HL-60 (cell line): ENCODE measurements at regions not wholly inside any gene's neighbourhood (a gene's known extent, or its start where the extent isn't known, plus 50 kb on each side); places are given as distances from the start of the nearest gene placed in this dataset.

Experiments
- DNase-seq, 2 experiments: peaks; one replicate each; pipeline ENCODE4 v3.0.0-alpha.2; 2010 to 2020; ENCODE audit warnings: low read depth in 1 of 2, low spot score in 1 of 2
- H3K27ac ChIP-seq: fragments of 250-450 bp; sonication (Bioruptor Pico); replicated peaks from 2 replicates; pipeline ENCODE4 v1.5.1; 2020; ENCODE audit warnings: mild to moderate bottlenecking, moderate library complexity
- H3K27me3 ChIP-seq: fragments of 250-450 bp; sonication (Bioruptor Pico); 2 replicates; pipeline ENCODE4 v1.5.1; 2021; ENCODE audit warnings: mild to moderate bottlenecking, moderate library complexity; ENCODE audit not compliant: insufficient read depth, poor library complexity, severe bottlenecking
- H3K4me3 ChIP-seq: replicated peaks from 2 replicates; pipeline ENCODE4 v1.5.1; 2011; ENCODE audit warnings: mild to moderate bottlenecking, control low read depth, low read length; ENCODE audit not compliant: insufficient read depth
- GABPA ChIP-seq: IDR thresholded peaks from 2 replicates; pipeline ENCODE4 v1.6.1; 2012; ENCODE audit warnings: low read depth
- POLR2AphosphoS5 ChIP-seq: IDR thresholded peaks from 2 replicates; pipeline ENCODE4 v1.6.1; 2012; ENCODE audit warnings: low read depth
- SPI1 ChIP-seq: IDR thresholded peaks from 2 replicates; pipeline ENCODE4 v1.6.1; 2012; ENCODE audit warnings: low read depth, mild to moderate bottlenecking, borderline replicate concordance
- TF ChIP-seq, protein P1 (sequence below): IDR thresholded peaks from 2 replicates; pipeline ENCODE4 v1.6.1; 2012; ENCODE audit warnings: low read depth; ENCODE audit not compliant: insufficient replicate concordance
- TF ChIP-seq, protein P2 (sequence below): IDR thresholded peaks from one replicate; pipeline ENCODE4 v1.5.1; 2011; ENCODE audit warnings: low read length, control low read depth, inconsistent platforms; ENCODE audit not compliant: insufficient read depth

- H3K27me3 ChIP-seq, result no peaks in the 10 kb centered on the region
- no peak for DNase-seq
- no peak overlapping the region for H3K27ac ChIP-seq
- no peak overlapping the region for H3K4me3 ChIP-seq
- no peak for TF ChIP-seq SPI1
- TF ChIP-seq, protein P1, sequence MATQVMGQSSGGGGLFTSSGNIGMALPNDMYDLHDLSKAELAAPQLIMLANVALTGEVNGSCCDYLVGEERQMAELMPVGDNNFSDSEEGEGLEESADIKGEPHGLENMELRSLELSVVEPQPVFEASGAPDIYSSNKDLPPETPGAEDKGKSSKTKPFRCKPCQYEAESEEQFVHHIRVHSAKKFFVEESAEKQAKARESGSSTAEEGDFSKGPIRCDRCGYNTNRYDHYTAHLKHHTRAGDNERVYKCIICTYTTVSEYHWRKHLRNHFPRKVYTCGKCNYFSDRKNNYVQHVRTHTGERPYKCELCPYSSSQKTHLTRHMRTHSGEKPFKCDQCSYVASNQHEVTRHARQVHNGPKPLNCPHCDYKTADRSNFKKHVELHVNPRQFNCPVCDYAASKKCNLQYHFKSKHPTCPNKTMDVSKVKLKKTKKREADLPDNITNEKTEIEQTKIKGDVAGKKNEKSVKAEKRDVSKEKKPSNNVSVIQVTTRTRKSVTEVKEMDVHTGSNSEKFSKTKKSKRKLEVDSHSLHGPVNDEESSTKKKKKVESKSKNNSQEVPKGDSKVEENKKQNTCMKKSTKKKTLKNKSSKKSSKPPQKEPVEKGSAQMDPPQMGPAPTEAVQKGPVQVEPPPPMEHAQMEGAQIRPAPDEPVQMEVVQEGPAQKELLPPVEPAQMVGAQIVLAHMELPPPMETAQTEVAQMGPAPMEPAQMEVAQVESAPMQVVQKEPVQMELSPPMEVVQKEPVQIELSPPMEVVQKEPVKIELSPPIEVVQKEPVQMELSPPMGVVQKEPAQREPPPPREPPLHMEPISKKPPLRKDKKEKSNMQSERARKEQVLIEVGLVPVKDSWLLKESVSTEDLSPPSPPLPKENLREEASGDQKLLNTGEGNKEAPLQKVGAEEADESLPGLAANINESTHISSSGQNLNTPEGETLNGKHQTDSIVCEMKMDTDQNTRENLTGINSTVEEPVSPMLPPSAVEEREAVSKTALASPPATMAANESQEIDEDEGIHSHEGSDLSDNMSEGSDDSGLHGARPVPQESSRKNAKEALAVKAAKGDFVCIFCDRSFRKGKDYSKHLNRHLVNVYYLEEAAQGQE, result no peak
- no peak for TF ChIP-seq POLR2AphosphoS5
- TF ChIP-seq, protein P2, sequence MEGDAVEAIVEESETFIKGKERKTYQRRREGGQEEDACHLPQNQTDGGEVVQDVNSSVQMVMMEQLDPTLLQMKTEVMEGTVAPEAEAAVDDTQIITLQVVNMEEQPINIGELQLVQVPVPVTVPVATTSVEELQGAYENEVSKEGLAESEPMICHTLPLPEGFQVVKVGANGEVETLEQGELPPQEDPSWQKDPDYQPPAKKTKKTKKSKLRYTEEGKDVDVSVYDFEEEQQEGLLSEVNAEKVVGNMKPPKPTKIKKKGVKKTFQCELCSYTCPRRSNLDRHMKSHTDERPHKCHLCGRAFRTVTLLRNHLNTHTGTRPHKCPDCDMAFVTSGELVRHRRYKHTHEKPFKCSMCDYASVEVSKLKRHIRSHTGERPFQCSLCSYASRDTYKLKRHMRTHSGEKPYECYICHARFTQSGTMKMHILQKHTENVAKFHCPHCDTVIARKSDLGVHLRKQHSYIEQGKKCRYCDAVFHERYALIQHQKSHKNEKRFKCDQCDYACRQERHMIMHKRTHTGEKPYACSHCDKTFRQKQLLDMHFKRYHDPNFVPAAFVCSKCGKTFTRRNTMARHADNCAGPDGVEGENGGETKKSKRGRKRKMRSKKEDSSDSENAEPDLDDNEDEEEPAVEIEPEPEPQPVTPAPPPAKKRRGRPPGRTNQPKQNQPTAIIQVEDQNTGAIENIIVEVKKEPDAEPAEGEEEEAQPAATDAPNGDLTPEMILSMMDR, result no peak
- no peak for TF ChIP-seq GABPA
Observed at GRCh38 chr16:80283466-80284392, 257.1 kb upstream of the DYNLRB2 start.

- TF ChIP-seq GABPA (no peak), SPI1 (no peak)
- TF ChIP-seq, protein P2, result no peak
- TF ChIP-seq, protein P1, result no peak
- Histone ChIP-seq H3K4me3 (no peak overlapping the region), H3K27ac (no peak overlapping the region), H3K27me3 (no peaks in the 10 kb centered on the region)
- DNase-seq, result no peak
Observed at GRCh38 chr16:80280557-80280956, 260.2 kb upstream of the DYNLRB2 start.

GRCh38 chr16:80279656-80280055 lies 261.1 kb upstream of the DYNLRB2 start:
- Histone ChIP-seq H3K27me3 (no peaks in the 10 kb centered on the region), H3K27ac (no peak overlapping the region), H3K4me3 (no peak overlapping the region)
- TF ChIP-seq GABPA (no peak), POLR2AphosphoS5 (no peak), SPI1 (no peak)
- TF ChIP-seq, protein P1, result no peak
- TF ChIP-seq, protein P2, result no peak
- no peak for DNase-seq
